CD1c-positive myeloid dendritic cell (primary cell): ENCODE measurements at regions not wholly inside any gene's neighbourhood (a gene's known extent, or its start where the extent isn't known, plus 50 kb on each side); places are given as distances from the start of the nearest gene placed in this dataset.
"Not testable (repeated sequence)": the region's sequence is repeated elsewhere in the genome, so short reads cannot be mapped to it uniquely, and the experiment has no call there.

ENCODE experiments used
- DNase-seq: peaks from one replicate; pipeline ENCODE4 v3.0.0-alpha.2; 2016; ENCODE audit errors: extremely low spot score

DNA sequence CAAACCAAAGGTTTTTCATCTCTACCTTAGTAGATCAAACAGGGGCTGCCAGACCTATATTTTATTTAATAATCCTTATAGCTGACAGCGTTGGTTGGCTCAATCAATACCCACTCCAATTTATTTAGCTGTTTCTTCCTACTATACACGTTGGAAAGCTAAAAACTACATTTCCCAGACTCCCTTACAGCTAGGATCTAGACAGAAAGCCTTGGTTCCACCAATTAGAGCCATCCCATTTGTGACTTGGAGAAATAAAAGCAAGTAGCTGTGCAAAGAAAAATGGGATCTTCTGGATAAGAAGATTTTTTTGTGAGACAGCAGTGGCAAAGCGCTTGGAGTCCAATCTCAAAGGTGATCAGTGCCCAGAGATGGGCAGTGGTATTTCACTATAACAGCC is 331.3 kb upstream of the MEIS1 start:
- DNase-seq, result no peak

DNA sequence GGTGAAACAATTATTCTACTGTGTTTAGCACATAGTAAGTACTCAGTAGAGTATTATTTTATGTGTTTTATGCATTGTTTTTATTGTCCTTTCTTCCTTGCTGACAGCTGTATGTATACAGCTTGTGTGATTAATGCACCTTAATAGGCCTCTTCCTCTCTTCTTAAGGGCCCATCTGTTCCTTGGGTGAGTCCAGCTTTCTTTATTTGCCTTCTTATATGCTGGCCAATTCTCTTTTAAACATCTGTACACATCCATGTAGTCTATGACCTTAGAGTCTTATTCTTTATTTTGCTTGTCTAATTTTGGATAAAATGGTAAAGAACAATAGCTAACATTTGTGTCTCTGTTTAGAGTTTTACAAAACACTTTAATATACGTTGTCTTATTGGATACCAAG is 333.7 kb upstream of the MEIS1 start:
- no peak for DNase-seq

DNA sequence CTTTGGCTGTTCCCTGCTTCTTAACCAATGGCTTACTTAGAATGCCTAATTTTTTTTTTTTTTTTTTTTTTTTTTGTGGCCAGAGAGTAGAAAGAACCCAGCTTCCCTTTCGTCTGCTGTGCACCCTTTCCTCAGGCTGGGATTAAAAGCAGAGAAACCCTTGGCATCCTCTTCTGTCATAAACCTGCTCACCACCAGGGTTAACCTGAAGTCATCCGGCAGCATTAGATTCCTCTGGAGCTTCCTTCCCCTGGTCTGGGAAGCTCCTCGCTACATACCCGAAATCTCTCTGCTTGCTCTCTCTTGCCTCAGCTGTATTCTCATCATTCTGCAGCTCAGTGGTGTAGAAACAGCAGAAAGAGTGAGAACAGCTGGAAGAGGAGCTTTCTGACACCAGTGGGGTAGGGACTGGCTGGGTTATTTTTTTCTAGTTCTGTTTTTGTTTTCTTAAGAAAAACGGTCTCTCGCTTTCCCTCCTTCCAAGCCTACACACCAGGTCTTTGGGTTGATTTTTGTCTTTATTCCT is 339.0 kb upstream of the MEIS1 start:
- no peak for DNase-seq

DNA sequence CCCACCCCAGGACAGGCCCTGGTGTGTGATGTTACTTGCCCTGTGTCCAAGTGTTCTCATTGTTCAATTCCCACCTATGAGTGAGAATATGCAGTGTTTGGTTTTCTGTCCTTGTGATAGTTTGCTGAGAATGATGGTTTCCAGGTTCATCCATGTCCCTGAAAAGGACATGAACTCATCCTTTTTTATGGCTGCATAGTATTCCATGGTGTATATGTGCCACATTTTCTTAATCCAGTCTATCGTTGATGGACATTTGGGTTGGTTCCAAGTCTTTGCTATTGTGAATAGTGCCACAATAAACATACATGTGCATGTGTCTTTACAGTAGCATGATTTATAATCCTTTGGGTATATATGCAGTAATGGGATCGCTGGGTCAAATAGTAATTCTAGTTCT is 340.2 kb upstream of the MEIS1 start:
- DNase-seq, result not testable (repeated sequence)

DNA sequence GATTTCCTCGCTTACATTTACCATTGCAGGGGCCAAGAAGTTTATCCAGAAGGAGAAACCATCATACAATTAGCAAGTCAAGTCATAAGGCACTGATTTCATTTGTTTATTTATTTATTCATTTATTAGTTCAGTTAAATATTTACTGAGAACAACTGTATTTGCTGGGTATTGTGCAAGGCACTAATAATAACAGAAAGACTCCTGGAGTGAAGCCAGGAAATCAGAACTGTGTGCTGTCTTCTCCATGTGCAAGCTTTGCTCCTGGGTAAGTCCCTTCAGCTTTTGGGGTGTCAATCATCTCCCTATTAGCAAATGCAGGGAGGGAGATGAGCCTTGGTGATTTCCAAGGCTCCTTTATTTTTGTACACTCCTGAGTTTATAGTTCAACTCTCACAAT is 341.6 kb upstream of the MEIS1 start:
- no peak for DNase-seq

DNA sequence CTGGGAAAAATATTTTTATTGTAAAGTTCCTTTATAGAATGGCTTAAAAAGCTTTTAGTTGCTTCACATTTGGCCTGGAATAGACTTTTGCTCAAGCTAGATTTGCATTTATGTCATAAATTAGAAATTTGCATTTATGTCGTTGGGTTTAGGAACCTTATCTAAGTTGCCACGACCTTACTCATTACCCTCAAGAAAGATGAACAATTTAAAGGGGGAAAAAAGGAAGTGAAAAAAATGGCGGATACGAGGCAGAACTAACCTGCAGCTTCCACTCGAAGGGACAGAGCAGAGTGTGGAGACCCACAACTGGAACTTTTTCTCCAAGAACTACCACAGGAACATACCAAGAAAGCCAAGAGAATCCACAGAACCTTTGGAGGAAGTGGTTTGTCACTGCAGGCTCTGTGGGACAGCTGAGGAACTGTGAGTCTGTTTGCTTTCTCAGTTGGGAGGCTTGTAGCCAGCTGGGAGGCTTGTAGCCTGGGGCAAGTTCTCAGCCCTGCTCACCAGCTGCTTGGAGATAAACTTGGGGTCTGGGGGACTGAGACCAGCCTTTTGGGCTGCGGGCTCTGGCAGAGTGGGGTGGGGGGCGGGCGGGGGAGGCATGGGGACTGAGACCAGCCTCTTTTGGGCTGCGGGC is 349.9 kb upstream of the MEIS1 start:
- no peak for DNase-seq

DNA sequence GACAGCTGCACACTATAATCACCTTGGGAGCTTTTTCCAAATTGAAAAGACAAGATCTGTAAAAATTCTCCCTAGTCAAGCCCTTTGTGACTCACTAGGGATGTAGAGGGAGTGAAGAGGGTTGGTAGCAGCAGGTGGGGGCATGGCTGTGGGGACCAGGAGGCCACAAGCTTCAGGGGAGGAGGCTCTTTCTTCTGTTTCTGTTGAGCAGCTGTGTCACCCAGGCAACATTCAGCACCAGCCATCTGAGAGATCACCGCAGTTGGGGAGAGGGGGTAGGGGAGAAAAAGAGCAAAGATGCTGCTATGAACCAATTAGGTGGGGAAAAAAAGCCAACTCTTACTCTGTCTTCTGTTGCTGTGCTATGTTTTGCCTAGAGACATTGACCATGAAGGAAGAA is 352.3 kb upstream of the MEIS1 start:
- DNase-seq, result no peak

DNA sequence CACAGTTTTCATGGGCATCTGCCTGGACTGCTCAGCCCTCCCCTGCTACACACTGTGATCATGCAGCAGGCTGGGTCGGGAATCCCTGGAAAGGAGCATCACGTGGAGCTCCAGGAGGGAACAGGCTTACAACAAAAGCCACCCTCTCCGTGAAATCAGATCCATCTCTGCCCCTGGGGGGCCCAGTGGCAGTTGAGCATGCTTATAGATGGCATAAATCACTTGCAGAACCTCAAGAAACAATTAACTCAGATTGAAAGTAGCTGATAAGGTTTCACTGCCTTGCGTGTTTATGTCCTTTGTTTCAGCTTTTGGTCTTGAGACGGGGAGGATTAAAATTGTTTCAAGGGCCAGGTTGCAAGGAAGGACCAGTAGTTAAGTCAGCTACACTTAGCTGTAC is 354.8 kb upstream of the MEIS1 start:
- DNase-seq, result no peak

DNA sequence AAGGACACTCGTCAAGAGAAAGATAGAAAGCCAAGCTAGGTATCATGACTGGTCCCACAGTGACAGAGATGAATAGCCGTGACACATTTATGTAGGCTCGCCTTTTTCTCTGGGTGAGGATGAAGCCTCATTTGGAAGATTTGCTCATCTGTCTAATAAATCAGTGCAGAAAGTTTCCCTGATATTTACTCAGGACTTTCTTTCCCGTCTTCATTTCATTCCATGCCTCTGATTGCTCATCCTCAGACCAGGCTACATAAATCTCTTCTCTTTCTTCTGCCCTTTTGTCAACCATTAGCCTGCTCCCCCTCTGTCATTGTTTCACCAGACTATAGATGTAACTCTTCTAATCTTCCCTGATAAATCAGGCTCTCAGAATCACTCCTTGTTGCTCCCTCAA is 361.8 kb upstream of the MEIS1 start:
- no peak for DNase-seq

DNA sequence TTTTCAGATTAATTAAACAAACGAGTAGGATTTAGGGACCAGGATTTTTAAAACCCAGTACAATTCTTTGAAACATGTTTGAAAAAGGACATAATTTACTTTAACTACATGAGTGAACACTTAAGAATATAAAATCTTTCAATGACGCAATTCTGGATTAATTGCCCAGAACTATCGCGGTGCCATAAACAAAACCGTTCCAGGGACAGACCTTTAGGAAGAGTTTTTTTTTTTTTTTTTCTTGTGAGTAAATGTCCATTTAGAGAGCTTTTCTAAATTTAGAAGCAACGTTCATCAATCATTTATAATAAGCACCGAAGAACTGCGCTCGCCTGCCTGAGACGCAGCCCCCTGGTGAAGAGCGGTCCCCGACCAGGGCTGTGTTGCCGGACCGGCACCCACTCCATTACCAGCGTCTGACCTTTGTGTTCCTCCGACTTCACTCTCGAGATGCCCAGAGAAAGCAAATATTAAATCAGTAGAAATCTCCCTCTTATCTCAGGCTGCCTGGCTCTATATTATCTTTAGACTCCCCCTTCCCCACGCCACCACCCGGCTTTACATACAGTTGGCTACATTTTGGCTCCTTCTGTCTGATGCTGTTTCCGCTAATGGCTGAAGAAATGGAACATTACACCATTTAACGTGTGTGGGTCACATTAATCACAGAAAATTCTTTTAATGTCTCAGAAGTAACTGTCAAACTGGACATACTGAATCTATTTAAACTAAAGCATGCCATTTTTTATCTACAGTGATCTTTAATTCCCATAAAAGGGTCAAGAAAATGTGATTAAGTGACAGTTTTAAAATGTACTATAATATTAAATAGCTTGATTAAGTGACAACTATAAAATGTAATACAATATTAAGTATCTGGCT is 364.0 kb upstream of the MEIS1 start:
- DNase-seq, result no peak

DNA sequence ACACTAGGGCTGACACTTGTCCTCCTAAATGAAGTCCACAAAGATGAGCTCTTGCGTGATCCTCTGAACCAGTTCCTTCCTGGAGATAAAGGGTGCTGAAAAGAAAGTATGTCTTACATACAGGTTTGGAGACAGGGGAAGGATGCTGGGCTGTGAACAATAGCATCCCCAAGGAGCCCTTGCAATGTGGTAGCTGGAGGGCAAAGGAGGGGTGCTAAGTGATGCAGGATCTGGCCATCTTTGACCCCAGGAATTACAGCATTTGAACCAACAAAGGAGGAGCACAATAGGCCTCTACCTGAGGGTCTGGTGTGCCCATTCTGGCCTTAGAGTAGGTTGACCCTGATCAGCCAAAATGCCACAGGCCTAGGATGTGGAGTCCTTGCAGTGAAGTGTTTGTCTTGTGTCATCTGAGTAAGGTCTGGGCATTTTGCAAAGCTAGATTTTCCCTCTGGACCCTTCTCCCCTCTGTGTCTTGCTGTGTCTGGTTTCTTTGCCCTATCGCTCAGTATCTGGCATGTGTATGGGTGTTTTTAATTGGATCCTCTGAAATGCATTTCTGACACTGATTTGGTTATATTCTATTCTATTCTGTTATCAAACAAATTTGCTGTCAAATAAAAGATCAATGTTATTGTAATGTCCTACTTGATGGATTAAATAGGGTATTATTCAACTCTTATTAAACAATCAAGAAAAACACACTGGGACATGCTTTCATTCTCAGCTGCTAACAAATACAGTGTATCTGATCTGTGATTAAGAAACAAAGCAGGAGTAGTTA is 364.8 kb upstream of the MEIS1 start:
- no peak for DNase-seq

DNA sequence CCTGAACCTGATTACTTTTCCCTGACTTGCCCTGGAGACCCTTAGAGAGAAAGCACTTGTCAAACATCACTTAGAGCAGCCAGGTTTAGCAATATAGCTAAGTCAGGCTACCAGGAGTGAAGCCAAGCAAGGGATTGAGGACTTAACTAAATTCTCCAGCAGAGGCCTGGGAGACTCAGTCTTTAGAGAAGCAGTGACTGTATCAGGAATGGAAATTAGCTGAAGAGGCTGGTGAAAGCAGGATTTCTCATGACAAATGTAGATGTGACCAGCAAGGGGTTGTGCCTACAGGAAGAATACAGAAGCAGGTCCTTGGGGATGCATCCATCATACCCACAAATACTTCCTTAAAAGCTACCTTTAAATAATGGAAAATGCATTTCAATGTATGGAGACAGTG is 368.9 kb upstream of the MEIS1 start:
- no peak for DNase-seq

DNA sequence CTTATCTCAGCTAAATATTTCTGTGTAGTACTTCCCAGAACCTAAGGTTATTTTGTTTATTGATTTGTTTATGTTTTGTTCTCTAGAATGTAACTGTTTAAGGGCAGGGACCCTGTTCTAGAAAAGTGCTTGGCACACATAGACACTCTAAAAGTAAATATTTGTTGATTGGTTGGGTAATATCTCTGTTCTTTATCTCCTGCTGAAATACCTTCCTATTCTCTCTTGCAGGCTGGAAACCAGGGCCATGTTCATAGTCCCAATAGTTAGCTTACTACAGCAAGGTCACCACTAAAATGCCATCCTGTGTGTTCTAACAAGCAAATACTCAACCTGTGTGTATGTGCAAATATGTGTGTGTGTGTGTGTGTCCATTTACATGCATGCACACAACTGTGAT is 375.6 kb upstream of the MEIS1 start:
- DNase-seq, result no peak

DNA sequence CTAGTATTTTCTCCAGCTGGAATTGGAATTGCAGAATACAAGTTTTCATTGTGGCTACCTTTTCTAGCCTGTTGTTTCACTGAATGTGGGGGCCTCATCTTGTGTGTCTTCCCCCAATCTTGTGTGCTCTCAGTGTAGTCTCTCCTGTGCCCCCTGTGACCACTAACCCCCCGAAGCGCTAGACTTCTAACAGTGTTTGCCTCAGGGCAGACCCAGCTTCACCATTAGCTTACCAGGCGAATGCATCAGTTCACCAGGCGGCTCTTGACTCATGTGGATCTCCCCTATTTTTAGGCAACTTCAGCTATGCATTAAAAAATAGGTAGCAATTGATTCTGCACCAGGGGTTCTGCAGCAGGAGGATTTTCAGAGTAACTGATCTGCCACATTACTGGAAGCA is 376.2 kb upstream of the MEIS1 start:
- no peak for DNase-seq

DNA sequence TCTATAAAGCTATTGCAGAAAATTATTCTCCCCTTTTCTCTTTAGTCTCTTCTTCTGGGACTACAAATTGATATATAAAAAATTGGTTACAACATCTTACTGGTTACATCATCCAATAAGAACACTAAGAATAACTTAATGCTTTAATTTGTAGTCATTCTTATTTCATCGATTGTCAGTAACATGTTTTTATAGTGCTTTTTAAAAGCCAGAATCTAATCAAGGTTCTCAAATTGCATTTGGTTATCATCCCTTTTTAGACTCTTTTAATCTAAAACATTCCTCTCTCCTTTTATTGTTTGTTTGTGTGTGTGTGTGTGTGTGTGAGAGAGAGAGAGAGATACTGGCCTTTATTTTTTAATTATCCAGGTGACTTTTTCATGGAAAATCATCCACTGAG is 377.1 kb upstream of the MEIS1 start:
- DNase-seq, result no peak

DNA sequence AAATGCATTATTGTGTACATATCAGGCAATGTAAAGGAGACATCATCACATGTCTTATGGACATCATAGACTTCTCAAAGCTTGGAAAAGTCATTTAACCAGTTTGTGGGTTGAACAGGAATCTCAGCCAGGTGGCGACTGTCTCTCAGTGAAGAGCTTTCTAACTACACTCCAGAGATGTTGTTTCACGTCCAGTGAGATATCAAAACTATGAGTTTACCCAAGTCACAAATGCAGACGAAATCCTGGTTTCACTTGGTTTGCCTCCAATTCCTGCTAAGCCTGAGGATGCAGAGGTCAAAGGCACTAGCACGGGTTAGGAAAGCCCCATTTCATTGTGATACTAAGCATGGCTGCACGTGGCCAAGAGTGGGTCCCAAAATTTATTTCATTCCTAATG is 384.5 kb upstream of the MEIS1 start:
- DNase-seq, result no peak

DNA sequence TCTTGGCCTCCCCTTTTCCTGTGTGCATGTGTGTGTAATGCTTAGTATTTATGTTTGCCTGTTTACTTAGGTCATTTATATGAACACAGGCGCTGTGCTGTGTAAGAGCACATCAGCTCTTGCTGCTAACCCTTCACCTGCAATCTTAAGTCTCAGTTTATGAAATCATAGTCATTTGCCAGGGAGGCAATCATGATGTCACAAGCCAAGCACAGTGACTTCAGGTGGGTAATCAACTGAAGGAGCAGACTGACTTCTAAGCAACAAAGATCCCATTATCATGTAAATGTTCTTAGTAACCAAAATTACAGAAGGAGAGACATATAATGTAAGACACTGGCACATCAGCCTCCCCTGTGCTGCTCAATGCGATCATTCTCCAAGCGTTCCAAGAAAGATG is 386.3 kb upstream of the MEIS1 start:
- DNase-seq, result no peak

DNA sequence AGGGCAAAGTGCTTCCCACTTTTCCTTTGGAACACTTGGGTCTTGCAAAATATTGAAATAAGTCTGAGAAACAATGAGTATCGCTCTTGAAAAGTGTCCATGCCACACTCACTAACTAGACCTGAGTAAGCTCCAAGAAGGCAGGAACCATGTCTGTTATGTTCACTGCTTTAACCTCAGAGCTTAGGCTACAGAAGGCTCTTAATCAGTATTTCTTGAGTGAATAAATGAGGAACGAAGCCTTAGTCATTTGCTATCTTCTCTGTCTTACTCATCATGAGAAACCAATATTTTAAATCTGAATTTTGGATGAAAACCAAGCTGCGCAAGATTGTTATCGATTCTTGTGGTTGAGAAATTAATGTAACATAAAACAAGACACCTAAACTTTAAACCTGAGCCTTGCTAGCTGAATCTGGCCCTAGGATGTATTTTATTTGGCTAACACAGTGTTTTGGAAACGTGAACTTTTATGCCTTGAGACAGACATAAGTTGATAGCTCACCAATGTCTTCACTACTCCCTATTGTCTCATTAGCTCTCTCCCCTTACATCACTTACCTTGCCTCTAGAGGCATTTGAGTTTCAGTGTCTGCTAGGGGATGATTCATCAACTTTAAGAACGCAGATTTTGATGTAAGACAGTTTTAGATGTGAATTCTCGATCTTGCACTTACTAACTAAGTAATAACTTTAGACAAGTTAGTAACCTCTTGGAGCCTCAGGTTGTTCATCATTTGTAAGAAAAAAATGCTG is 392.8 kb upstream of the MEIS1 start:
- DNase-seq, result no peak

DNA sequence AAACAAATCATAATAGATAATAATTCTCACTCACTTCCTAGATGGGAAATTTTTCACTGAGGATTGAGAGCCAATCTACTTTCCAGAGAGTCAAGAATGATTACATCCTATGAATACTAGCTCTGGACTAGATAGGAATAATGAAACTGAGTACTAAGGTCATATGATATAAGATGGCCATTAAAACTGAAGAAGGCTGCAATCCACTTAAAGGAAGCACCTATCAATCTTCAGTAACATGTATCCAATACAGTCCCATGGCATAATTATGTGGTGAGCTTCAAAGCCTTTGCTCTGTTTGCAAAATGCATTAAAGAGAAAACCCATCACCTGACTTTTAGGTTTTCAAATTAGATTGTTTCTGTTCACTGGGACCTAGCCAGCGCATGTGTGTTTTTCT is 398.0 kb upstream of the MEIS1 start:
- DNase-seq, result no peak

DNA sequence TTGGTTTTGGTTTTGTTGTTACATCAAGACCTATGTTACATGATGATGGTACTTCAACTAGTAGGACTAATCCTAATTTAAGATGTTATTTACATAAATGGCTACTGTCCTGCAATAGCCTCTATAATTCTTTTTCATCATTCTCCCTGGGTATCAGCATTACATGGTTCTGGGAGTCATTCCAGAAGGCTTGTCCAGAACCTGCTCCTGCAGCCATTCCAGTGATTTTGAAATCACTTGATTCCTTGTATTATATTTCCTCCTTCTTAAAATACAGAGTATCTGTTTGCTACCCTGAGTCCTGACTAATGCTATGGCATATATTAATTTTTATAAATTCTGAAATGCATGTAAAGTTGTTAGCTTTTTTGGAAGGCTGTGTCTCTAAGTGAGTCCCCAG is 400.5 kb upstream of the MEIS1 start:
- no peak for DNase-seq

DNA sequence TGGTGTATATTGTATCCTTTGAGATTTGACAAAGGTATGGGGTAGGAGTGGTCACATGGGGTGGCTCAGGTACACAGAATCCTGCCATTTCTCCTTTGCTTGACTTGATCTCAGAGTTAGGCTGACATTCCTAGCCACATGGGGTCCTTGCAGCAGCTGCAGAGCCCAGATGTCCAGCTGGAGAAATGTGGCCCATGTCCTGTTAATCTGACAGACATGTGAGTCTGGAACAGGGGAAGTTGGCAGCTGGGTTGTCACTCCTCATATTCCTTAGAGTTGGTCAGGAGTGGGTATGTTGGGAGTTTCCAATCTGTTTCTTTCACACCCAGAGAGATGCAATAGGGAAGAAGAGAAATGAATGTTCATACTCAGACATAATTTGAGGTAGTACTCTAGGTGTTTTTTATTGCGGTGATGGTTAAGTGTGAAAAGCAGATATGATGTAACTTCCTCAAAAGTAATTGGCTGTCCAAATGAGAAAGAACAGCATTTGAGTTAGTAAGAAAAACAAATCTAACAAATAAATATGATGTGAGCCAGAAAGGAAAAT is 402.6 kb upstream of the MEIS1 start:
- no peak for DNase-seq

DNA sequence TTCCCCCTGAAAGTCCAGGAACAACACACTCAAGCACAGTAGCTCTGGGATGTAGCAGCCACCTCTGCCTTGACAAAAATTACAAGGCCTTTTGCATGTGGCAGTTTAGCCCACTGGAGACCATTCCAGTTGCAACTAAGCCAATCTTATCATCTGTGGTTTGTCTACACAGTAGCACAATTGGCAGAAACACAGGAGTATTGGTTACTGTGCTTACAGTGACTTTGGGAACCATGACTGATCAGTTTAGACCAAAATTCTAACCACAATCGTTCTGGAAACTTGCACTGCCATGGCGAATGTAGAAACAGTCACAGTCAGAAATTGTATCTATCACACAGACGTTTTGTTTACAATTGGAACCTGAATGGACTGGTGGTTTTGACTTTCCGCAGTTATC is 403.7 kb upstream of the MEIS1 start:
- DNase-seq, result no peak
